GM19463 (cell line): ENCODE measurements at regions not wholly inside any gene's neighbourhood (a gene's known extent, or its start where the extent isn't known, plus 50 kb on each side); places are given as distances from the start of the nearest gene placed in this dataset.
"Not testable (repeated sequence)": the region's sequence is repeated elsewhere in the genome, so short reads cannot be mapped to it uniquely, and the experiment has no call there.

ENCODE experiments used
- ATAC-seq: cut with Tn5 transposase; IDR thresholded peaks from one replicate; pipeline ENCODE4 v1.9.1; 2021; ENCODE audit warnings: mild to moderate bottlenecking, moderate library complexity; ENCODE audit not compliant: unreplicated experiment

DNA sequence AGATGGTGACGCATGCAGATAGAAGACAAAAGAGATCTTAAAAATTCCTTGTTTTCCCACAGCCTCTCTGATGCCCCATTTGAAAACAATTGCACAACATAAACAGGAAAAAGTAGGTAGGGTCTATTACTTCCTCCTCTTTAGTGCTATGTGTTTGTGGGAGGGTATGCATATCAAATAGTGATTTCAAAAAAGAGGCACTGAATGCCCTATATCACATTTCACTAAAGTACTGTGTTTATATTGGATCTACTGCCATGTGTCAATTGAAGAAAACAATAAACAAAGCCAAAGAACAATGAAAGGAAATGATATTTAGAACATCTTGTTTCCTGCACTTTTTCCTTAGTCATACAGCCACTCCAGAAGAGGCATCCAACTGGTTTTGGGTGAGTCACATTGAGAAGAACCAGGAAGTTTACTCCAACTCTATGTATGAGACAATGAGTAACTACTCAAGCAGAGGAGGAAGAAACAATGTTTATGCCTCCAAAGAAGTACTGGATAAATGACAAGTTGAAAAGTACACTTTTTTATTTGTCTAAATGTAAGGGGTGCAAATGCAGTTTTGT is 583.6 kb downstream of the FBXO15 start:
- ATAC-seq = no peak

DNA sequence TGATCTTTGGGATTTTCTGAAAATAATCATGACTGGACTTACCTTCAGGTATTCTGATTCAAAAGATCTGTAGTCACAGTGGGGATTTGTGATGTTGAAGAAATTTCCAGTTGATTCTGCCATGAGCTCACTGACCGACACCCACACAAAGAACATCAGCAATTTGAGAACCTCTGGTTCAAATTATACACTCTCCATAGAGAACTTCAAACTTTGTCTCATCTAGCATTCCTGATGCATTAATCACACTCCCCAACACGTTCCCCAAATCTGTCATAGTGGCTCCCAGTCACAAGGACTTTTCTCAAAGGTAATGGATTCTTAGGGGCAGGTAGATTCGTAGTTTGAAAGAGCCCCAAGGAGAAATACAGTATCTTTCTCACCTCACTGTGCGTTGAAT is 584.3 kb downstream of the FBXO15 start:
- no peak for ATAC-seq

DNA sequence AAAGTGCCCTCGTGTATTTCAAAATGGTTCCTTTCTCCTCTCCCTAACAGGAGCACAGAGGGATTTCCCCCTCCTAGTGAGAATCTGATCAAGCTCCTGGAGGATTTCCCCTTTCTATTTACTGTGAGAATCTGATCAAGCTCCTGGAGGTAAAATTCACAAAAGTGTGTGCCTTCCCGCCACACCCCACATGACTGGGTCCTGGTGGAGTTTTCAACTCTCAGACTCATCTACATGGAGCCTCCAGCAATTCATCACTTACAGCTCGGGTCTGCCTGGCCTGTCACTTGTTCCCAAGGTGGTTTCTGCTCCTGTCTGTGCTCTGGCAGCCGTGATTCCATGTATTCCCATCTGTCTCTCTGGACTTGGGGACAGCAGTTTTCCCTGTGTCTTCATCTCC is 590.7 kb downstream of the FBXO15 start:
- no peak for ATAC-seq

DNA sequence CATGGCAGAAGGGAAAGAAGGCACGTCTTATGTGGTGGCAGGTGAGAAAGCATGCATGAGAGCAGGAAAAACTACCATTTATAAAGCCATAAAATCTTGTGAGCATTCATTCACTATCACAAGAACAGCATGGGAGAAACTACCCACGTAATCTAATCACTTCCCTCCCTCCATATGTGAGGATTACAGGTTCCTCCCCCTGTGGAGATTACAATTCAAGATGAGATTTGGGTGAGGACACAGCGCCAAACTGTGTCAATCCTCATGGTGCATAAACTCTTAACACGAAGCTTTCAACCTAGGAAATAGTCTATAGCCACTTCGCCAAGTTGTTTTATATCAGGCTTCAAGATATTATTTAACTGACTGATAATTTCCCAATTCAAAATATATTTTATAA is 595.5 kb downstream of the FBXO15 start:
- no peak for ATAC-seq

DNA sequence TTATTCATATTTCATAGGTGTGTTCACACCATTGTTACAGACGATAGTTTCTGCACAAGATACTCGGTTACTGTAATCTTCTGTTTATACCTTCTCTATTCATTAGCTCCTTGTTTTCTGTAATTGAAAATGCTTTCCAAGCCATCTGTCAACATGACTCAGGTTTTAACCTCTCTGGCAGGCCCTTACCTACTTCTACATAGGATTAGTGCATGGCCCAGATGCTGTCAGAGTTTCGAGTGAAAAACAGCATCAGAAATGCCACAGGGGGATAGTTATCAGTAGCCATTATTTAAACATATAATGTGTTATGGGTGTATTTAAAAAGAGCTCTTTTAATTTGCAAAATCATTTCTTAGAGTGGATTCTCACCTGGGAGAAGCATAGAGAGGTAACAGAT is 596.4 kb downstream of the FBXO15 start:
- ATAC-seq = no peak

DNA sequence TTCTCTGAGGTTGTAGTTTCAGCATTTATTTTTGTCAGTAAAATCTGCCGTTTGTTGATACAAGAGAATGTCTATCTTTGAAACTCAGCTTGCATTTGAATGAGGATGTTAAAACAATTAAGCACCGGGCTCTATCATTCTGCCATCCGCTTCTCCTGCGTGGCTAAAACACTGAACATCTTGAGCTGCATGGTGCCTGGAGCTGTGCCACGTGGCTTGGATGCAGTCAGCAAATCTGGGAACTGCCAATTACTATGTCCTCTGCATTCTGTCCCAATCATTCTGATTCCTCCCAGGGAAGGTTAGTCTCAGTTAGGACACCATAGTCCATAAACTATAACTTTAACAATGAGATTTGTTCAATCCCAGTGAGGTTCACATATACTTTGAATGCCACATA is 598.4 kb downstream of the FBXO15 start:
- ATAC-seq = no peak

DNA sequence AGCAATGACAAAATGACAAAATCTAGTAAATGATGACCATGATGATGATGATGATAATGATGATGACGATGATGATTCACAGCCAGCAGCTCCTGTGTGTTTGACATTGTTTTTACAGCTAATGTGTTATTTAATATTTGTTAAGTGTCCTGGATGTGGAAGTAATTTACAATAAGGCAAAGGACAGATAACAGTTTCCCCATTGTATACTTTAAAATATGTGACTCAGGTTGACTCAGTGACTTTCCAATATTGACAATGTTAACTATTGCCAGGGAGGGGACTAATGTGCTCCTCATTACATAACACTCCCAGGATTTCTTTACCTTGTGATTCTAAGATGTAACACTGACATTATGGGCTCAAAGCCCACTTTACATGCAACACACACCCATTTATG is 602.2 kb downstream of the FBXO15 start:
- no peak for ATAC-seq

DNA sequence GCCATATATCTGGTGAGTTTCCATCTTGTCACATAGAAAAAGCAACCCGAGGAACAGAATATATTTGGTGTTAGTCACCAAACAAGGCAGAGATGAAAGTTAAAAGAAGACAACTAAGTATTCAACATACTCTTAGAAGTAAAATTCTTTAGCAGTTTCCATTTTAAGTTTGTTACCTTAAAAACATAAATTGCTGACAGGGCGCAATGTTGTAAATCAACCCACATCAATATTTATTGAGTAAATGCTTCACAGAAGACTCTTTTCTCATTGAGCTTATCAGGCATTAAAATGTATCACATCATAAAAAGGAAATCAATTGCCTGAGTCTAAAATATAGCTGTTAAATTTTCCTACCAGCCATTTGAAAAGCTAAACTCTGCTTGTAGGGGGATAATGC is 603.0 kb downstream of the FBXO15 start:
- no peak for ATAC-seq

DNA sequence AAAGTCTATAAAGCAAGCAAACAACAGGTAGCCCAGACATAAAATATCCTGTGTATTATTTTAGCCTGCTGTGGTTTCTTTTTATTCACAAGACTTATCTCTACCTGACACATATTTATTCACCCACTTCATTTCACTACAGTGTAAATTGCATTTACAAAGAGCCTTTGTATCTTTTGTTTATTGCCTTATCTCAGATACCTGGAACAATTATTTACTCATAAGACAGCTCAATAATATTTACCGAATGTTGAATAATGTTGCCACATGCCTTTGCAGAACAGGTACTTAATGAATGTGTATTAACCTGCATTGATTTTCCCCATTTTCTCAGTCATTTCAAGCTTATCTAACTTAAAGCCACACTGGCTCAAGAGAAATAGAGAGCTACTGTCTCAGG is 603.6 kb downstream of the FBXO15 start:
- no peak for ATAC-seq

DNA sequence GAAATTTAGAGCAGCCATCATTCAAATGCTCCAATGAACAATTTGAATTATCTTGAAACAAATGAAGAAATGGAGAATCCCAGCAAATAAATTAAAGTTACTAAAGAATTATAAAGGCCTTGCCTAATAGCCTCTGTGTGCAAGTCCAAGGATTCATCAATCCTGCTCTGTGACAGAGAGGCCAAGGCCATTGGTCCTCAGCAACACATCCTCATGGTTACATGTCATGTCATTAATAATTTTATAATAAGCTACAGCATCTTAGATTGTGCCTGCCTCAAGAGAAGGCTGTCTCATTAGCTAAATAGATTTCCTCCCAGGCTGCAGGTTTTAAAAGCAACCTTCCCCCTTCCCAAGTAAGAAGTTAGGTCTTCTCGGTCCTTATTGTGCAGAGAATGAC is 611.6 kb downstream of the FBXO15 start:
- ATAC-seq = no peak

DNA sequence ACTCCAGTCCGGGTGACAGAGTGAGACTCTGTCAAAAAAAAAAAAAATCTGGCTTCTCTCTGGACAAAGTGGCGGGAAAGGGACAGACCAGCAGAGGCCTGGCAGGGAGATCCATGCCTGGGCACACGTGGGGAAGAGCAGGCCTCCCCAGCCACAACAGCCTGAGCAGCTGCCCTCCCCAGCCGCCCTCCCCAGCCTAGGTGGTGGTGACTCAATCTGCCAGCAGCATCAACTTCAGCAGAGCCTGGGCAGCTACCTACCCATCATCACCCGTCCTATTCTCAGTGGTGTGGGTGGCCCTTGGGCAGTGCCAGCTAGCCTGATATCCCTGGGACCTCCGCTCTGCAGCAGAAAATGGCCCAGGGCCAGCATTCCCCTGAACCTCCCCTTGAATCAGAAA is 612.4 kb downstream of the FBXO15 start:
- ATAC-seq = no peak

DNA sequence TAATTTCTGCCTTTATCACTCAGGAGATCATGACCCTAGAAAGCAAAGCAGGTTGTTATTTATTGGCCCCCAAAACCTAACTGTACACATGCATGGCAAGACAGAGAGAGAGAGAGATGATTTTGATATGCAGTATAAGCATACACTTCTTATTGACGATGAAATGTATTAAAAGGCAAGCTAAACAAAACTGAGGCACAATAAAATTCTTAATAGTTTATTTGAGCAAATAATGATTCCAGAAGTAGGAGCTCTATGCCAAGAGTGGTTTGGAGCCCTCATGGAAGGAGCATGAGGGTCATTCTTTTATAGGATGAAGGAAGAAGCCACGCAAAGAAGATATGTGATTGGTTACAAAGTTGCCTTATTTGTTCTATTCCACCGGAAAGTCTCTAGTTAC is 616.0 kb downstream of the FBXO15 start:
- ATAC-seq = no peak

DNA sequence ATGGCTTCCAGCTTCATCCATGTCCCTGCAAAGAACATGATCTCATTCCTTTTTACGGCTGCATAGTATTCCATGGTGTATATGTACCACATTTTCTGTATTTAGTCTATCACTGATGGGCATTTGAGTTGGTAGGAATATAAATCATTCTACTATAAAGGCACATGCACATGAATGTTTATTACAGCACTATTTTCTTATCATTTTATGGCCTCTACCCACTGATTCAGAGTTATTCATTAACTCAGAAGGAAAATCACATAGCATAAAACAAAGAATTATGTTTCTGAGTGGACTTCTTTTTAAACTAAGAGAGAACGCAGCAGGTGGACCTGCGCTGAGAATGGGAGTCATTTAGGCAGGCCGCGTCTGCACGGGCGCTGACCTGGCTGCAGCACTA is 619.6 kb downstream of the FBXO15 start:
- no peak for ATAC-seq

DNA sequence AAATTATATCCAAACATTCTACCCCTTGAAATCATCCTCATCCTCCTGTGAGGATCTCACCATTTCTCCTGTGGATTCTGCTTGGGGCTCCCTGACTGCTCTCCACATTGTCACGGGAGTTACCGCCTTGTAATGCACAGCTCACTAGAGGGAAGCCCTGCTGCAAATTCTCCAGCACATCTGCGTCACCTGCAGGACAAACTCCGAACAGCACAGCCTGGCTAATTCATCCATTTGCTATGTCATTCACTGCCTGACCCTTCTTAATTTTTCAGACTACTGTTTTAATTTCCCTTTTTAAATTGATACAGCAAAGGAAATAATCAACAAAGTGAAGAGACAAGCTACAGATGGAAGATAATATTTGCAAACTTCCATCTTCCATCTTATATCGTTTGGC is 627.4 kb downstream of the FBXO15 start:
- ATAC-seq = no peak

DNA sequence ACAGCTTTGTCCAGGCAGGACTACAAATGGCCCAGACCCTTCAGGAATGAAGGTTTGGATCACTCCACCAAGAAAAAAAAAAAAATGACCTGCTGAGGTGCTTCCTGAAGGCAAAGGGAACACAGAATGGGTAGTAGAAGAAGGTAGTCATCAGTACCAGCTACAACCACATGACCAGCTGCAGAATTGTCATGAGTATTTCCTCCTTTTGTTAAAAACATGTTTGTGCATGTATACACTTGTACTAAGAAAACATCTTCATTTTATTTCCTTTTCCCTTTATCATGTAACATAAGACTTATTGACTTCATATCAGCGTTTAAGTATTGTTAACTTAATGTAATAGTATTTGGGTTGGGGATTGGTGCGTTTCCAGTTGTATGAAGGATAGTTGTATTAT is 631.6 kb downstream of the FBXO15 start:
- not testable (repeated sequence) for ATAC-seq

DNA sequence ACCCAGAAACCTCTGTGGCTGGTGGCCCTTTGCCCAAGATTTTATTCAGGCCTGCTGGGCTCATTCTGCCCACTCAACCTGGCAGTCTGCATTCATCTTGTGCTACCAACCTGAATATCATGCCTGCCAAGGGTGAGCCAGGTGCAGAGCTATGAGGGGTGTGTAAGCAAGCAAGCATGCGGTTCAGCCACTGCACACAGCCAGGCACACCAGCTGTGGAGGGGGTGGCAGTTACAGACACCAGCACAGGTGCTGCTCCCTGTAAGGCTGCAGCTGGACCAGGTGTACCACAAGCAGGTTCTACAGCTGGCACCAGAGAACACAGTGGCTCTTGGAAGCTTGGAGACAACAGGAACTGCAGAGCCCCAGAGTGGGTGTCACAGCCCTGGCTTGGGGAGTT is 633.2 kb downstream of the FBXO15 start:
- no peak for ATAC-seq

DNA sequence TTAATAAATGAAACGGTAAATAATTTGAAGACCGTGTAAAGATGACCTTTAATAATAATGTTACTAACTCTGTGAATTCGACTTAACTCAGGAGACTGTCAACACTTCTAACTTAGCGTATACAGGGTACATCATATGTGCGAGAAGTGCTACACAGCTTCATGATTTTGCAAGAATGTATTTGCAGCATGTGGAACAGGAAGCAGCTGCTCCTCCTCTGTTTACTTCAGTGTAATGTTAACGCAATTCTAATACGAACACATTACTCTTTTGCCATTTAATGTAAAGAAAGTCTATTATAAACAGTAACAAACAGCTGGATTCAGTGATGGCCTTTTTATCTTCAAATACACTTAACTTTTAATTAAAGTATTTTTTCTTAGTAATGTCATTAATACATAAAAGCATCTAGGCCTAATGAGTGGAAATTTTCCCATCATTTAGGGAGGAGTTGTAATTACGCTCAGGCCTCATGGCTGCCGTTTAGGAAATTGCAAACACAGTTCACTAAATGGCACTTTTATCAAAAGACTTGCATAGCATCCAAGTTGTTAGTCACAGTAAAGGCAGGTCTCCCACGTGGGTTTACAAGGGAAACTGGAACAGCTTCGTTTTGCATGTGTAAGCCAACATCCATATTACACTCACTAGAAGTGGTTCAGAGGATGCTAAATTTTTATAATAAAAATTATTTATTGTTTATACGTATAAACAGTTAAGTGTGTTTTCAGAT is 635.7 kb downstream of the FBXO15 start:
- no peak for ATAC-seq

DNA sequence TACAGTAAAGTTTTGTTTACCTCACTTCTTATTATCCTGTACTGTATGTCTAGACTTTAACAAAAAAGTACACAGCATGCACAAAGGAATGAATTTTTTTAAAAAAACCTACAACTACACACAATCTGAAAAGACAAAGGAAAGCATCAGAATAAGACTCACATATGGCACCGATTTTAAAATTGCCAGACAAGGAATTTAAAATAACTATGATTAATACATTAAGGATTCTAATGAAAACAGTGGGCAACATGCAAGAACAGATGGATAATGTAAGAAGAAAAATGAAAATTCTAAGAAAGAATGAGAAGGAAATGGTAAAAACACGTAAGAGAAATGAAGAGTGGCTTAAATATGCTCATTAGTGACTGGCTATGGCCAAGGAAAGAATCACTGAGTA is 638.2 kb downstream of the FBXO15 start:
- no peak for ATAC-seq

DNA sequence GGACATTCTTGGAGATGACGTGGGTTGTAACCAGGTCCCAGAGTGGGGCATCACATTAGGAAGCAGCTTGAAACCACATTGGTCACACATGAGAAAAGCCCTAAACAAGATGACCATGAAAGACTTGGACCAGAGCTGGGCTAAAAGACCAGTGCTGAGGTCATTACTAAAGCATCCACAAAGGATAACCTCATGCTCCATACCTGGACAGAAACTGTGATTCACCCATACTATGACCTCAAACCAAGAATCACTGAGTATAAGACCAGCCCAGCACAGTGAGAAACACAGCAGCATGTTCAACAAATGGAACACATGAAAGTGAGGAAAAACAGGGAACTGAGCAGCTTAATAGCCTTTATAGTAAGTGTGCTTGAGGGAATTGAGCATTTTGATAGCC is 635.5 kb upstream of the NETO1 start:
- ATAC-seq = no peak

DNA sequence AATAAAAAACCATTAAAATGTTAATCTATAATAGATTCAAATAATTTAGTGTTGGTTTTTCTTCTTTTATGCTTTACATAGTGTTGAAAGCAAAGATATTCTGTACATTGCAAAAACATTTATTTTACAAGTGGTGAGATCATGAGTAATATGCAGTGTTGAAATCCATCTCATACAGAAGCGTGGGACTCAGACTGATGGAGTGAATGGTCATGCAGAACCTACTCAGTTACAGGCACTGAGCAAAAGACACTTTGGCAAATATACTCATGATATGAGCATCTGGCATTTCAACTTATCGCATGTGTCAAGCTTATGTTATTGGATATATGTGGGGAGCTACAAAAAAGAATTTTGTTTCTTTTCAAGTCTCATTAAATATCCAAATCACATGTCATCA is 620.2 kb upstream of the NETO1 start:
- no peak for ATAC-seq

DNA sequence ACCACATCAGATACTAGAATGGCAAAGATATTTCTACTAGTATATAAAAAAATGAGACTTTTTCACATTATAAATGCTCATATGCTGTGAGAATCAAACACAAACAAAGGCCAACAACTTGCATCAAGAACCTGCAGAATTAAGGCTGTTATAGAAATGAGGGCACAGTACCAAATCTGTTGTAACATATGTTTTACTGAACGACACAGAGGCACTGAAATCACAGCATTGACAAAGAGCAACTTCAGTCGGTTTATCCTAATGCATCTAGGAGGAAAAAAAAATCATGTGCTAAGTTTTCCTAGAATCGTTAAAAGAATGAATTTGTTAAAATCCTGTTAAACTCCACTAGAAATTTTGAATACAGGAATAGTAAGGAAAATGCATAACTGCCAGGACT is 617.4 kb upstream of the NETO1 start:
- no peak for ATAC-seq

DNA sequence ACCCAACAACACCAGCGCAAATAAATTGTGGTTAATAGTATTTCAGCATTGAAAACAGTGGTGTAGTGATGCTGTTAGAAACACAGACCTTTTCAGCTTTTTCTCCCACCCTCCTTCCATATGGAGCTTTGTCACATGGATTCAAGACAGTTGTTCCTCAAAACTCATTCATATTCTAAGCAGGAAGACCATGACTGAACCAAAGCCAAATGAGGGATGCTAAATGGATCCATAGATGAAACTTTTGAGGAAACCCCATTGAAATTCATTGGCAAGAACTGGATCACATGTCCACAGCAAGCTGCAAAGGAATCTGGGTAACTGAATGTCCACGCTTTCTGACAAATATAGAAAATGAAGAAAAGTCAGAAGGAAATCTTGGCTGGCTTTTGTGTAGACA is 615.1 kb upstream of the NETO1 start:
- no peak for ATAC-seq

DNA sequence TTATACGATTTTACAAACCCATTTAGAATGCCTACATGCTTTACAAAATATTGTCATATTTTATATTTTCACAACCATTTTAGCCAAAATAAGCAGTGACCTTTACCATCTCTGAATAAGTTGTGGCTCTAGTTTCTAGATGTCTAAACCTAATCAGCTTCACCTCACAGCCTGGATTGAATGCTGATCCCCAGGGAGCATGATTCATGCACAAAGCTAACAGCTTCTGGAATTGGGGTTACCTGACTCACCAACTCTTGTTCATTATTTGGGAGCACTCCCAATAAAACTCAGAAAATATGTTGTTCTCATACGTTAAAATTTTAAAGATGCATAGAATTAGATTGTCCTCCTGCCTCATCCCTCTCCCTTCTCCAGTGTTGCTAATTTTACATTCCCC is 611.7 kb upstream of the NETO1 start:
- no peak for ATAC-seq
